ENCODE measurements at regions not wholly inside any gene's neighbourhood (a gene's known extent, or its start where the extent isn't known, plus 50 kb on each side); places are given as distances from the start of the nearest gene placed in this dataset.
A peak's percentile ranks its signal among the peaks of the same experiment; 100 is the strongest.

DNA sequence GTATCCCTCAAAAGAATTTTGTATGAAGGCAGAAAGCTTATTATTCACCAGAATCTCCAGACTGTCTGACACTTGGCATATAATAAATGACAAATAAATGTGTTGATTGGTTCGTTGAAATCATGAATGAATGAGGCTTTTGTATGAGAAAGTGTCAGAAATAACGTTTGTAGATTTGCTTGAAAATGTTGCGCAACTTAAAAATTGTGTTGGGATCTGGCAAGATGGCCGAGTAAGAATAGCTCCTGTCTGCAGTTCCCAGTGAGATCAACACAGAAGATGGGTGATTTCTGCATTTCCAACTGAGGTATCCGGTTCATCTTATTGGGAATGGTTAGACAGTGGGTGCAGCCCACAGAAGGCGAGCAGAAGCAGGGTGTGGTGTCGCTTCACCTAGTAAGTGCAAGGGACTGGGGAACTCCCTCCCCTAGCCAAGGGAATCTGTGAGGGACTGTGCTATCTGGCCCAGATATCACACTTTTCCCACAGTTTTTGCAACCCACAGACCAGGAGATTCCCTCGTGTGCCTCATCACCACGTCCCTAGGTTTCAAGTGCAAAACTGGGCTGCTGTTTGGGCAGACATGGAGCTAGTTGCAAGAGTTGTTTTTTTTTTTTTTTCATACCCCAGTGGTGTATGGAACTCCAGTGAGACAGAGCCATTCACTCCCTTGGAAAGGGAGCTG, 759.0 kb downstream of the LTN1 start:
- no peak for TF ChIP-seq POLR2A (IDR thresholded peaks at IDR 0.05)
- TF ChIP-seq, protein P1, sequence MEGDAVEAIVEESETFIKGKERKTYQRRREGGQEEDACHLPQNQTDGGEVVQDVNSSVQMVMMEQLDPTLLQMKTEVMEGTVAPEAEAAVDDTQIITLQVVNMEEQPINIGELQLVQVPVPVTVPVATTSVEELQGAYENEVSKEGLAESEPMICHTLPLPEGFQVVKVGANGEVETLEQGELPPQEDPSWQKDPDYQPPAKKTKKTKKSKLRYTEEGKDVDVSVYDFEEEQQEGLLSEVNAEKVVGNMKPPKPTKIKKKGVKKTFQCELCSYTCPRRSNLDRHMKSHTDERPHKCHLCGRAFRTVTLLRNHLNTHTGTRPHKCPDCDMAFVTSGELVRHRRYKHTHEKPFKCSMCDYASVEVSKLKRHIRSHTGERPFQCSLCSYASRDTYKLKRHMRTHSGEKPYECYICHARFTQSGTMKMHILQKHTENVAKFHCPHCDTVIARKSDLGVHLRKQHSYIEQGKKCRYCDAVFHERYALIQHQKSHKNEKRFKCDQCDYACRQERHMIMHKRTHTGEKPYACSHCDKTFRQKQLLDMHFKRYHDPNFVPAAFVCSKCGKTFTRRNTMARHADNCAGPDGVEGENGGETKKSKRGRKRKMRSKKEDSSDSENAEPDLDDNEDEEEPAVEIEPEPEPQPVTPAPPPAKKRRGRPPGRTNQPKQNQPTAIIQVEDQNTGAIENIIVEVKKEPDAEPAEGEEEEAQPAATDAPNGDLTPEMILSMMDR (IDR thresholded peaks at IDR 0.05): no peak
- no peaks in the 10 kb centered on the region for H3K36me3 ChIP-seq
- no peak for DNase-seq
- intact Hi-C loops (cut with DNase I; ENCODE audit: low total_unique reads): no loop called here
- H3K27ac ChIP-seq: no peak overlapping the region
- no peaks in the 10 kb centered on the region for H3K4me1 ChIP-seq
- H3K4me3 ChIP-seq: no peak overlapping the region
- no peaks in the 10 kb centered on the region for H3K27me3 ChIP-seq
- H3K9me3 ChIP-seq: no peaks in the 10 kb centered on the region

DNA sequence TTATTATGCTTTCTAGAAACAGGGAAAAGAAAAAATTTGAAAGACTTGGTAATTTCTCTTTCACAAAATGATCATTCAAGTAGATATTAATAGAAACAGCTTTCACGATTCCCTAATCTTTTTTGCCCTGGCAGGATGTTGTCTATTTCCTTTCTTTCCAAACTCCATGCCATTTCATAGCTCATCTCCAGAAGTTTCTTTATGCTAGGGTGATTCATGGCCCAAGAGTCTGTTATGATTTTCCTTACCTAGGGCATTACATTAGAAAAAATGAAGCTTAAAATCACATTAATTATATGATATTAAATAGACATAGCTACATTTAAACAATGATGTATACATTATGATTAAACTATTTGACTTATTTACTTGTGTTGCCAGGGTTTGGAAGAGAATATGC, 762.1 kb downstream of the LTN1 start:
- intact Hi-C loops (cut with DNase I; ENCODE audit: low total_unique reads): no loop called here
- DNase-seq: no peak
- Histone ChIP-seq H3K36me3 (no peaks in the 10 kb centered on the region), H3K27ac (no peak overlapping the region), H3K4me1 (no peaks in the 10 kb centered on the region), H3K9me3 (no peaks in the 10 kb centered on the region), H3K27me3 (no peaks in the 10 kb centered on the region), H3K4me3 (no peak overlapping the region)
- TF ChIP-seq POLR2A (IDR thresholded peaks at IDR 0.05): no peak
- TF ChIP-seq, protein P1 (IDR thresholded peaks at IDR 0.05): no peak

DNA sequence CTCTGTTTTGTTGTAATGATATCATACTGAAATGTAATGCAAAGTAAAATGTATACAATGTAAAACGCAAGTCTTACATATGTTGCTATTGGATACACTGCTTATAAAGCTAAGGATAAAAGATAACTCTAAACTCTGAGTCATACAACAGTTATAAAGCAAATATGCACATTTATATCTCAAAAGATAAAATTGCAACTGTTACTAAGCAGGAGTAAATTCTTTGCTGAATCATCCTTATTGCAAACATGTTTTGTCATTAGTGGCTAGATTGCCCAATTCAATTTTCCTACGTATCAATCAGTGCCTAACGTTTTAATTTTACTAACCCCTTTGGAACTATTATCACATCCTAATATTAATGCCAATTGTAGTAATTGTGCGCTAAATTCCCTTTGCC, 762.9 kb downstream of the LTN1 start:
- intact Hi-C loops (cut with DNase I; ENCODE audit: low total_unique reads): no loop called here

DNA sequence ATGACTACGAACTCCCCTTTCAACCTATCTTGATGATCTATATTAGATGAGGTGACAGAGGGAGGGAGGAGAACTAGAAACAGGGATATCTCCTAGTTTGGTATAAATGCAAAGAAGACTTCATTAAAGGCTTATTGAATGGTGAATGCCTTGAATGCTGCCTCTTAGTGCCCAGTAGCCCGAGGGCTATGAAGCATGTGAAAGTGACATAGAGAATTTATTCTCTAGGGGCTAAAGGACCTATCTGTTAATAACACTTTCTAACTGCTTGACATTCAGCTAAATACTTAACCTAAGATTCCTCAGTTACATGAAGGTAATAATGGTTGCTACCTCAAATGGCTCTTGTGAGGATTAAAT, 764.1 kb downstream of the LTN1 start:
- H3K4me1 ChIP-seq: no peaks in the 10 kb centered on the region
- no peaks in the 10 kb centered on the region for H3K36me3 ChIP-seq
- H3K27ac ChIP-seq: peak overlapping the region; percentile 51 to 53
- H3K4me3 ChIP-seq: no peak overlapping the region
- intact Hi-C loops (cut with DNase I; ENCODE audit: low total_unique reads): no loop called here
- no peaks in the 10 kb centered on the region for H3K9me3 ChIP-seq
- no peak for DNase-seq
- H3K27me3 ChIP-seq: no peaks in the 10 kb centered on the region
- TF ChIP-seq, protein P1 (IDR thresholded peaks at IDR 0.05): no peak
- TF ChIP-seq POLR2A (IDR thresholded peaks at IDR 0.05): no peak

More for the DNA sequence above, 762.9 kb downstream of the LTN1 start:
- H3K36me3 ChIP-seq: no peaks in the 10 kb centered on the region
- no peak for DNase-seq
- no peak for TF ChIP-seq POLR2A (IDR thresholded peaks at IDR 0.05)
- TF ChIP-seq, protein P1 (IDR thresholded peaks at IDR 0.05): no peak
- no peaks in the 10 kb centered on the region for H3K27me3 ChIP-seq
- H3K9me3 ChIP-seq: no peaks in the 10 kb centered on the region
- no peaks in the 10 kb centered on the region for H3K4me1 ChIP-seq
- H3K4me3 ChIP-seq: no peak overlapping the region
- H3K27ac ChIP-seq: no peak overlapping the region

DNA sequence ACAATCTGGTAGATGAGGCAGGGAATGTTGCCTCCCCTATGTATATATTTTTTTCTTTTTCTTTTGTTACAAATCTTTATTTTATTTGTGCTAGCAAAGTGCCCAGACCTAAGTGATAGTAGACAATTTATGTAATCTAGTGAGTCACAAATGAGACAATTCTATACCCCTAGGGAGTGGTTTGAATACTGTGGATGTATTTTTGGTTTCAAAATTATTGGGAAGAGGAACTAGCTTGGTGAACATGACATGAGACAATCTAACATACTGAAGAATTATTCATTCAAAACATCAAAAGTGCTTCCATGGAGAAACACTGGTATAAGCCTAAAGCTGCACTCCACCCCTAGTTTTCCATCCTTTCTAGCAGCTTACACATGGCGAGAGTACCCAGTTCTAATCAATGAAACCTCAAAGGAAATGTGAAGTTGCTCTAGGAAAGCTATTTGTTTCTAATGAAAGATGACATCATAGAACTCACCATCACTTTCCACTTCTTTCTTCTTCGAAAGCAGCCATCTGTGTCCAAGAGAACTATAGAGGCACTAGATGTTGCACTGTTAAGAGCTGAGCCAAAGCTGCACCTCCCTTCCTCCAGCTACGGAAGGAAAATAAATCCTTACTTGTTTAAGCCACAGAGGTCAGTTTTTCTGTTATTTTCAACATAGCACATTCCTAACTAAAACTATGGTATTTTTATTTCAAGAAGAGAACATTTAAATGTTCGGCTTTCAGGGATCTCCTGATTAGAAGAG, 764.6 kb downstream of the LTN1 start:
- DNase-seq: no peak
- Histone ChIP-seq H3K4me3 (no peak overlapping the region), H3K36me3 (no peaks in the 10 kb centered on the region), H3K4me1 (no peaks in the 10 kb centered on the region), H3K27ac (peak overlapping the region; percentile 51 to 53), H3K9me3 (no peaks in the 10 kb centered on the region), H3K27me3 (no peaks in the 10 kb centered on the region)
- TF ChIP-seq POLR2A (IDR thresholded peaks at IDR 0.05): no peak
- TF ChIP-seq, protein P1 (IDR thresholded peaks at IDR 0.05): no peak
- intact Hi-C loops (cut with DNase I; ENCODE audit: low total_unique reads): no loop called here

Data from uterus (tissue), 3 donors.